Stimulated activated CD4-positive, alpha-beta T cell treated with anti-CD3 and anti-CD28 coated beads, Interleukin-12 subunit alpha, Interleukin-12 subunit beta, amount 100 ng/mL, for 24 hours (primary cell): ENCODE measurements at regions not wholly inside any gene's neighbourhood (a gene's known extent, or its start where the extent isn't known, plus 50 kb on each side); places are given as distances from the start of the nearest gene placed in this dataset.

Source experiments
- DNase-seq, 2 experiments: peaks; one replicate each; pipeline ENCODE4 v3.0.0-alpha.2; 2020; ENCODE audit warnings: low read depth in 2 of 2

GRCh38 chr12:118694128-118694775 lies 287.1 kb upstream of the SRRM4 start:
- DNase-seq: no peak

GRCh38 chr12:118704527-118705241 lies 276.7 kb upstream of the SRRM4 start:
- DNase-seq: no peak

GRCh38 chr12:118706437-118706836 lies 274.9 kb upstream of the SRRM4 start:
- DNase-seq: no peak

GRCh38 chr12:118709946-118710345 lies 271.4 kb upstream of the SRRM4 start:
- DNase-seq: no peak

DNA sequence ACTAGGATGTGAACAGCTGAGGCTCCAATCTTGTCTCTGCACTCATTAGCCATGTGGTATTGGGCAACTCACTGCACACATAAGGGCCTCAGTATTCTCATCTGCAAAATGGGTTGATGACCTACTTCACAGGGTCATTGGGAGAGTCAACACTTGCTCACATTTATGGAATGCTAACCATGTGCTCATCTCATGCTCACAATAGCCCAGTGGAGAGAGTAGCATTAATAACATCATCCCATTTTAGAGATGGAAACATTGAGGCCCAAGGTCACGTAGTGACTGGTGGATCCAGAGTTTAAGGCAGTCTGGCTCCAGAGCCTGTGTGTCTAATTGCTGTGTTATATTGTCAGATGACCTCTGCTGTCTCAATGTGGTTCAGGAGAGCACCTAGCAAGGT lies 270.2 kb upstream of the SRRM4 start:
- DNase-seq: no peak

DNA sequence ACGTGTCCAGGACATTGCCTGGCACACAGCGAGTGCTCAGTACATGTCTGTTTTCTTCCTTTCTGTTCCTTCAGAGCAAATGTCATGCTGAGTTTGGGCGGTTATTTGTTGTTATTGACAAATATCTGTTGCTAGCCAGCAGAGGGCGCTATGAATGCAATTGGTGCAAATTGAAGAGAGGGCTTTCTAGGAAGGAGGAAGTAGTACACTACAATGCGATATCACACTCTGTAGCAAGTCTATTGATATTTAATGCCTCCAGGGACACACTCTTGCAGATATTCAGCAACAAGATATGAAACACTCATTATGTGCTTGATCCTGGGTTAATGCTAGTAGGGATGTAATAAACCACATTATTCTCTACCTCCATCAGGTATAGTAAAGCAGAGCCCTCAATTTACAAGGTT lies 267.3 kb upstream of the SRRM4 start:
- no peak for DNase-seq

DNA sequence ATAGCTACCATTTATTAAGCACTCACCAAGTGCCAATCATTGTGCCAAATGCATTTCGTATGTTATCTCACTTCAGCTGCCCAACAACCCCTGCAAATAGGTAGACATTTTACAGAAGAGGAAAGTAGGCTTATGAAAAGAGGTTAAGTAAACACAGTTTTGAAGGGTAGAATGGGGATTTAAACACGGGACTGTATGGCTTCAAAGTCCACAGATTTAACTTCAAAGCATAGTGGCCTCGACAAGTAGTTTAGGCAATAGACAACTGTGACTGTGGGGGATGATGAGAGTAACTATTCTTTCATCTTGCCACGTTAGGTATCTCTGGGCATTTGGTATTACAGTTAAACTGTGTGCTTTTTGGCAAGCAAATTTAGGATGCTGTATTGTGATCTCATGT lies 266.8 kb upstream of the SRRM4 start:
- DNase-seq: no peak

GRCh38 chr12:118715647-118716046 lies 265.7 kb upstream of the SRRM4 start:
- DNase-seq: no peak

DNA sequence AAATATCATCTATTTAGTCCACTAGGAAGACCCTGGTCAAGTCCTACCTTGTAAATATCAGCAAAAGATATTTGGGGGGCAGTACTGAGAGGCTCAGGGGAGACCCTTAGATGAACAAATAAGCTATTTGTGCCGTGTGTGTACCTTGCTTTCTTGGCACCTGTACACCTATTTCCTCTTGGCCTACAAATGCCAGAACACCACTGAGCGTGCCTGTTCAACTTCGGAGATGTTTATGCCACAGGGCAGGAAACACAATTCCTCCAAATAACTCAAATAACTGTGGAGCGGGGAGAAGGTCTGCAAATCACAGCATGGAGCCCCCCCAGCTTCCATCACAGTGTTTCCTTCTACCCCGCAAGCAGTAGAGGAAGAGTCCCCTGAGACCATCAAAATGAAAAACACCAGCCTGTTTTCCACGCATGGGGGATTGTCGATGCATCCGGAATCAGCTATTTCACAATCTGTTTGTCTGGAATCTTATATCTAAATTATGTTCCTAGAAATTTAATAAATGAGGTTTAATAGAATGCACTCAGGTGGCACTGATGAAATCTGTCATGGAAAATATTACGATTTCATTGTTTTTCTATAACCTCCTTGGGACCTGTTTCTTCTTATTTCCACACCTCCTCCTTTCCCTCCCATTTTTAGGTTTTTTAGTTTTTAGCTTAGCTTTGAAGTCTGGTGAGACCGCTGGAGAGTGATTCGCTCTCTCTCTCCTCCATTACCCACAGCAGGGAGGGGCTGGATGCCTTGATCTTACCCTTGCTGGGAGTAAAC lies 254.0 kb upstream of the SRRM4 start:
- DNase-seq: no peak

DNA sequence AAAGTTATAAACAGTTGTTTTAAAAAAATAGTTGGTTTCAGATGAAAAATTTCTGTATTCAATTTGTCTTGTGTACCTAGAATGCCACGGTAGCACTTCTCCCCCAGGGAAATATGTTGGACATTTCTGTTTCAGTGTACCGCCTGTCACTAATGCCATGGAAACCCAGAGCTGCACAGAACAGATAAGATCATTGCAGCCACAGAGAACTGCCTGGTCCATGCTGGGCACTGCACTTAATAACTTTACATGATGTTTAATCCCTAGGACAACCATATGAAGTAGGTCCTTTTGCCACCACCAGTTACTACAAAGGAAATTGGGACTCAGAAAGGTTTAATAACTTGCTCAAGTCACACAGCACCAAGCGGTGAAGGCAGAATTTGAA lies 253.4 kb upstream of the SRRM4 start:
- DNase-seq: no peak

DNA sequence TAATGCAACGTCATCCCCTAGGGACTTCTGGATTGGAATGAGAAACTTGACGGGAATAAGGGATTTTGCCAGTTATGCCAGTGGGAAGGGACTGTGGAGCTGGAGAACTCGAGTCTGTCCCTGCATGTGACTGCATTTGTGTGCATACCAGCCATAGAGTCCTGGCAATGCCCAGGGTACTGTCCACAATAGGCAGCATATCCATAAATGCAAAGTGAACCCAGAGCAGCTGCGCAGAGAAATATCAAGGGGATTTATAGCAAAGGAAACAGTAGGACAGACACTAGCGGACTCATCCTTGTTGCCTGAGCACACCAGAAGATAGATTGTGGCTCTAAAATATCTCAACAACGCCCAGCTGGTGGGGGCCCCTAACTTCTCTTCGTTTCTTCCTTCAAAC lies 247.1 kb upstream of the SRRM4 start:
- DNase-seq: no peak

GRCh38 chr12:118737985-118738540 lies 243.3 kb upstream of the SRRM4 start:
- DNase-seq: no peak

DNA sequence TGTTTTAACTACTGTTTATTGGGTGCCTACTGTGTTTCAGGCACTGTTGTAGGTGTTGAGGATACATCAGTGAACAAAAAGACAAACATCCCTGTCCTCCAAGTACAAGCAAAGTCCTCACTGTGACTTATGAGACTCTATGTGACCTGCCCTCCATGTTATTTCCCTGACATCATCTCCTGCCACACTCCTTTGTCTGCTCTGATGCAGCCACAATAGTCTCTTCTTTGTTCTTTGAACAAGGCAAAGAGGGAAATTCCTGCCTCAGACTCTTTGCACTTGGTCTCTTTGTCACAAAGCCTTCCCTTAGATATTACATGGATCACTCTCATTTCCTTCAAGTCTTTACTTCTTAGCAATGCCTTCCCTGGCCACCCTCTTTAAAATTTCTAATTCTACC lies 240.1 kb upstream of the SRRM4 start:
- no peak for DNase-seq

GRCh38 chr12:118742431-118742830 lies 238.9 kb upstream of the SRRM4 start:
- no peak for DNase-seq

DNA sequence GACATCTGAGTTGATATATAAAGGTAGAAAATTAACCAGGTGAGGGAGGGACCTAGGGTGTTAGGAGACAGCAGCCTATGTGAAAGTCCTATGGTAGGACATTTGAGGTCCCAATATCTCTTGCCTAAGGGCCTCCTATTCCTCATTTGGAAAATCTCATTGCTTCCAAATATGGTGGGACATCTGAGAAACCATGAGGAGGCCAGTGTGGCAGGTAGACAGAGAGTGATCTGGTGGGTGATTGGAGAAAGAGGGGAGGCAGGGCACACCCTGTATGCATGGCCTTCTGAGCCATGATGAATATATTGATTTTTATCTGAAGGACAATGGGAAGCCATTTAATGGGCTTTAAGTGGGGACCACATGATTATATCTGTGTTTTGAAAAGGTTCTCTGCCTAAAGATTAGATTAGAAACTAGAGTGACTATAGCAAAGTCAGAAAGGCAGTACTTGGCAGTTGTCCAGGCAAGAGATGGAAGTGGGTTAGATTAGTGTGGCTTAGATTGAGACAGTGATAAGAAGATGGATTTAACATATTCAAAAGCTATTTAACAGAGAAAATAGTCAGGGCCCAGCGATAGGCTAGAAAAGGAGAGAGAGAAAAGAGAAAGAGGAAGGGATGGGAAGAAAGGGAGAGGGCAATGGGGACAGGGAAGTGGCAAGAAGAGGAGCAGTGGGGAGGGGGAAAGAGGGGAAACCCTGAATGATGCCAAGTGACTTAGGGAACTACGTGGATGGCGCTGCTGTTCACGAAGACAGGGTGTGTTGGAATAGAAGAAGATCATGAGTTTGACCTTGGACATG lies 237.2 kb upstream of the SRRM4 start:
- DNase-seq: no peak

GRCh38 chr12:118746176-118746575 lies 235.2 kb upstream of the SRRM4 start:
- DNase-seq: no peak

DNA sequence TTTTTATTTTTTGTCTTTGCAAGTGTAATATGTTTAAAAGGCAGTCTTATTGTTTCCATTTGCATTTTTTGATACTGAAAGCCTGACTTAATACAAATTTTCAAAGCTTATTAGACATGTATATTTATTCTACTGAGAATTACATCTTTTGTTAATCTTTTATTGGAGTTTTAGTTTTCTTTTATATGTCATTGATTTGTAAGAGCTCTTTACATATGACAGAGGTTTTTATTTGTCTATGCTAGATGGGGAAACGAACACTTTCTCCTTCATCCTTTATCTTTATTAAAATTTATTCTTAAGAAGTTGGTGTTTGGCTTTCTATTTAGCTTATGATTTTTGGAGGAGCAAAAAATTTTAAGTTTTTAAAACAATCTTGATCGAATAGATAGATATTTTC lies 234.4 kb upstream of the SRRM4 start:
- no peak for DNase-seq

DNA sequence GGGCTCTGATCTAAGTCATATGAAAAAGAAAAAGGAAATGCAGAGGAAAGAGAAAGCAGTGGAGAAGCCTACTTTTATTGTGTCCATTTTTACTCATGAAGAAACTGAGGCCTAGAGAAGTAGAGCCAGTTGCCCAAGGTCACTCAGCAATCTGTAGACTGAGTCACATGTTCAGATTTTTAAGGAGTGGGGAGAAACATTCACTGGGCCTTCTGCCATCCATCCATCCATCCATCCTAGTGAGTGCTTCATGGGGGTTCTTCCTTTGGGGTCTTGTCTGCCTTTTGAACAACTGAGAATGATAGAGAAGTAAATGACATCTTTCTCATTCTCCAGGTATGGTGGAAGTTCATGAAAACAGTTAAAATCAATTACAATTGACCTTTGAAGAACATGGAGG lies 233.6 kb upstream of the SRRM4 start:
- DNase-seq: no peak

GRCh38 chr12:118748478-118749380 lies 232.6 kb upstream of the SRRM4 start:
- no peak for DNase-seq

DNA sequence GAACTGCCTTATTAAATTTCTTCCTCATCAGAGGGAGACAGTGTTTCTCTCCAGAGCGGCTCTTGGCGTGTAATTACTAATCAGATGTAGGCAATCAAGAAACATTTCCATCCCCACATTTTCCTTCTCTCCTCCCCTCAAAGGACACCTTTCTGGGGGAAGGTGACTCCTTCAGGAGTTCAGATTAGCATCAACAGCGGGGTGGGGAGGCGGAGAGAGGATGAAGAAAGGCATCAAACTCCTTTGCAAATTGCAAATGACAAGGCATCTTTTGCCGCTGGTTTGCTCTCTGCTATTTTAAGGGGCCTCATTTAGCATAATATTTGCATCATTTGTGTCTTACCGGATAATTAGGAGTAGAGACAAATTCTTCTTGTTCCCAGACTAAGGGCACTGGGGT lies 231.7 kb upstream of the SRRM4 start:
- DNase-seq: no peak

DNA sequence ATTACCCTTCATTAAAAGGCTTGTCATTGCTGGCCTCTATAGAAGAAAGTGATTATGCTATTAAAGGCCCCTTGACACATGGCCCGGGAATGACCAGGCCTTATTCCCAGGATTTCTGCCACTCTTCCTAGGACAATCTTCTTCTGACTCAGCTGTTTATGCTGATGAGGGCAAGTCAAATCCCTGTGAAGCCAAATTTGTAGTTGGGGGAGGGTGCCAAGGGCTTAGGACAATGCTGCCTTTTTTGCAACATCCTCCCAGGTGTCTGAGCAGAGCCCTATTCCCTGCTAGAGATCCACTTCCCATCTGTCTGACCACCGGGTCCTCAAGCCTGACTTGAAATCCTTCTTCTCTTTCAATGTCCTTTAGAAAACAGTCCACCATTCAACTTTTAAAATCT lies 230.7 kb upstream of the SRRM4 start:
- DNase-seq: no peak
